Gastroesophageal sphincter (tissue), 3 donors: ENCODE measurements at regions not wholly inside any gene's neighbourhood (a gene's known extent, or its start where the extent isn't known, plus 50 kb on each side); places are given as distances from the start of the nearest gene placed in this dataset.

Source experiments
- CTCF ChIP-seq, 4 experiments: fragments of 200-600 bp in 2 of 4; fragments of 450-650 bp in 2 of 4; sonication (generic) in 1 of 4; IDR thresholded peaks; one replicate each; pipeline ENCODE4 v1.5.1; 2017 to 2019; ENCODE audit warnings: antibody characterized with exemption in 4 of 4, mild to moderate bottlenecking in 2 of 4, moderate library complexity in 2 of 4
- EP300 ChIP-seq: sonication (generic); formaldehyde crosslinking; IDR thresholded peaks from one replicate; pipeline ENCODE4 v1.6.1; 2017; ENCODE audit warnings: antibody characterized with exemption, mild to moderate bottlenecking
- POLR2AphosphoS5 ChIP-seq: sonication (generic); formaldehyde crosslinking; IDR thresholded peaks from one replicate; pipeline ENCODE4 v1.6.1; 2017; ENCODE audit warnings: antibody characterized with exemption

GRCh38 chr10:129390147-129390546, 76.9 kb upstream of the MGMT start:
- TF ChIP-seq EP300 (no peak), CTCF (IDR thresholded peaks at IDR 0.05) (no peak), POLR2AphosphoS5 (no peak)
